SW480 (cell line): ENCODE measurements at regions not wholly inside any gene's neighbourhood (a gene's known extent, or its start where the extent isn't known, plus 50 kb on each side); places are given as distances from the start of the nearest gene placed in this dataset.

Experiments
- DNase-seq: peaks from one replicate; pipeline ENCODE4 v3.0.0-alpha.2; 2016; ENCODE audit warnings: low spot score

DNA sequence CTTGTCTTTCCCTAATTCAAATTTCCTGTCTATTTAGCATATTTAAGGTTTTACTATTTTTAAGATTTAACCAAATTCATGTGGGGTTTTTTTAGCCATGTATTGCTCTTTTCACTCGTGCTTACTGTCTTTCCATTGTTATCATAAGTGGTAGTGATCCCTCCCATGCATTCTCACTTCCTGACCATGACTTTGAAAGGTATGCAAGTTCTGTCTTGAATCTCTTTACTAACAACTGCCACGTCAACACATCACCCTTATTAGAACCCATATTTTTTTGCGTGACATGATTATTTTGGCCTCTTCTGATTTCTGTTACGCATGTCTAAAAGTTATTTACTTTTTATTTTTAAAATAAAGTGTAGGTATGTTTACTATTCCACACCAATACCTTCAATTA lies 94.7 kb upstream of the CDH6 start:
- no peak for DNase-seq

DNA sequence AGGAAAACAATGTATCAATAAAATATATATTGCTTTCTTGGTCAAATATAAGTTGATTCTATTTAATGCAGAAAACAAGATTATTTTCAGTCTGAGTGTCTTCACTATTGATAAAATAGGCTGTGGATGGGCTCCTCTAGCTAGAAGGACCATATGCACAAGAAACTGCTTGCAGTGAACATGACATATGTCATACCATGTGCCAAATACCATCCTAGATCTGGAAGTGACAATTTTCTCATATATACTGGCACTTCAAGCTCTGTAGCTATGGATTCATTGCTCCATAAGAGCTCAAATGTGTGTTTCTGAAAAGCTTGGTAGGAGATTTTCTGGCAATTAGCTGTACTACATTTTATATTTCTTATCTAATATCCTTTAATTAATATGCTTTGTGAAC lies 95.6 kb upstream of the CDH6 start:
- no peak for DNase-seq

DNA sequence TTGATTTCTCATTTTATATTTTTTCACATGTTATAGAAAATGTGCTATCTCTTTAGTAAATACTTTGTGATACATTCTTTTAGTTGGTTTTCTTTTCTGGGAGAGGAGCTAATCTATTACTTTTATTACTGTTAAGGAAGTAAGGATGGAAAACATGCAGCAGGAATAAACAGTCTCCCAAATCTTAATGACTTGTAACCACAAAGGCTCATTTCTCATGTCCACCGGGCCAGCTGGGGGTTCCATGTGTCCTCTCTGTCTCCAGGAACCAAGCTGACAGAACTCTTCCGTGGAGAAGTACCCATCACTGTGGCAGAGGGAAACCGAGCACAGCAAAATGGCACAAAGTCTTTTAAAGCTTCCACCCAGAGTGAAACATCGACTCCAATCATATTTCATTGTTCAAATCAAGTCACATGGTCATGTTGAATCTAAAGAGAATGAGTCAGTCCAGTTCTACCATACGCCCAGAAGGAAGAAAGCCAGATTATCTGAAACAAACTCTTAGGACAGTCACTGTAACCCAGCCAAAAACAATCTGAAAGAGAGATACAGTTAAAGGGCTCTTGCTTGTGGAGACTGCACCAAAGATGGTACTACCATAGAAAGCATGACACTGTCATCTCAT lies 97.1 kb upstream of the CDH6 start:
- no peak for DNase-seq

DNA sequence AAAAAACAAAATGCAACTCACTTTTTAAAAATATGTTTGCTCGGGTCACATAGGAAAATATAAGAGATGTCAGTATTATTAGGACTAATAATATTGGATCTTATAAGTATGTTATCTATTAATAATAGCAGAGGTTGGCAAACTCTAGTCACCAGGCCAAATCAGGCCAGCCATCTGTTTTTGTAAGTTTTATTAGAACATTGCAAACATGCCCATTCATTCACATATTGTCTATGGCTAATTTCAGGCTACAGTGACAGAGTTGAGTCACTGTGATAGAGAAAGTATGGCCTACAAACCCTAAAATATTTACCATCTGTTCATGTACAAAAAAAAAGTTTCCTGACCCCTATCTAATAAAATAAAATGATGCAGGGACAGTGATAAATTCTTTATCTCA lies 97.7 kb upstream of the CDH6 start:
- DNase-seq, result no peak

DNA sequence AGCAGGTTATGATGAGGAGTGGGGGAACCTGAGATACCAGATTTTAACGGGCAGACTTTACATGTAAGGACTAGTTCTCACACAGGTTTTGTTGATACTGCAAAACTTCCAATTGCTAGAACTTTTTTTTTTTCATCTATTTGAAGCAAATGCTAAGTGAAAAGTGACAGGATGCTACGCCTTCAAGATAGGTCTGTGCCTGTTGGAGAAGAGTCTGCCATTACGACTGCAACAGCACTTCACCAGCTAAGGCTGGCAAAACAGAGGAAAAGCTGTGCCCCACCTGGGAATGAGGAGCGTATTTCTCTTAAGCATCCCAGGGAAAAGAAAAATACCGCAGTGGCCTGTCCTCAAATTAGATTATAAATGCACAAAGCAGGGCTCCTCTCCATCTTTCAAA lies 102.0 kb upstream of the CDH6 start:
- no peak for DNase-seq

DNA sequence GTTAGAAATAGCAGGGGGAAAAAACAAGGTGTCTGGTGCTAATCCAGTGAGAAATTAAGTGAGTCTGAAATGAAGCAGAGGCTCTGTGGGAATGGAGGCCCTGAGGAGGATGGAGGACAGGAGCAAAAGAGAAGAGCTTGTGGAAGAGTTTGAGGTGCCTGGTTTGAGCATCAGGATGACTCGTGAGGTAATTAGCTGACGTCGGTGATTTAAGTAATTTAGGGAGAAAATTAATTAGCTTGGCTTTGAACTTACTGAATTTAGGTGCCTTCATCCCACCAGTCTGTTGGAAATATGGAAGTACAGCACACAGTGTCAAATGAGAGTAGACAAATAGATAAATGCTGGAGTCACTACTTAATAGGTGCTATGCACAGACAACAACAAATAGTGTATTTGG lies 103.0 kb upstream of the CDH6 start:
- no peak for DNase-seq

DNA sequence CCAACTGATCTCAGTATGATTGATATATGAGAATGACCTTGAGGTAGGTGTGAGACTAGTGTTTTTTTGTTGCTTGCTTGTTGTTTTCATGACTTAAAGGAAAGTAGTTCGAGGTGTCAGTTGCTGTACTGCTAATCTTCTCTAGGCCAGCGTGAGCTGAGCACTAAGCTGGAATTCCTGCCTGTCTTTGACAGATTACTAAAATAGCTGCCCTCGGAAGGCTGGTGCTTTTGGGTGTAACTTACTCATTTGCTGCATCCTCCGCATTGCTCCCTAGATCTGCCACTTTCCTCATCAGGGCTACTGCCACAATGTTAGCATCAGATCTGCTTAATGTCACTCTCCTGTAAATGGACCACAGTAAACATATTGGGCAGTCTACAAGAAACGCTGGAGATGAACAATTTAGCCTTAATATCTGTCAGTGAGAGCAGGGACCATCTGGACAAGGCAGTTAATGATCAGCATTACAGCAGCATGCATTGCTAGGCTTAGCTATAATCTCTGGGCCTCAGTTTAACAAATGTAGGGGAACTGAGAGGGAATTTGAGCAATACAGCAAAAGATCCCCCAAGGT lies 106.6 kb upstream of the CDH6 start:
- DNase-seq, result no peak

DNA sequence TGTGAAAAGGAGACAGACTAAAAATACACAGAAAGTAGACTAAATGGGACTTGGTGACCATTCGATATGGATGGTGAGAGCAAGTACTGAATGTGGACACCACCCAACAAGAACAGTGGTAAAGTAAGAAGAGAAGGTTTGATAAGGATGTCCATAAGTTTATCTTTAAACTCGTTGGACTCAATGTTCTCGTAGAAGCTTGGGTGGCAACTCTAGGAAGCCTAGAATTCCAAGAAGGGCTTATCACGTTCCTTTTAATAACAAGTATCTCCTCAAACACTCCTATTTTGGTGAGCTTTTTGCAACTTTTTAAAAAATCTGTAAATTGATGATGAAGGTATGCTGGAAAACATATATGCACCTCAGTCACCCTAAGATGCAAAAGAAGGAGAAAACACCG lies 108.6 kb upstream of the CDH6 start:
- DNase-seq, result no peak

DNA sequence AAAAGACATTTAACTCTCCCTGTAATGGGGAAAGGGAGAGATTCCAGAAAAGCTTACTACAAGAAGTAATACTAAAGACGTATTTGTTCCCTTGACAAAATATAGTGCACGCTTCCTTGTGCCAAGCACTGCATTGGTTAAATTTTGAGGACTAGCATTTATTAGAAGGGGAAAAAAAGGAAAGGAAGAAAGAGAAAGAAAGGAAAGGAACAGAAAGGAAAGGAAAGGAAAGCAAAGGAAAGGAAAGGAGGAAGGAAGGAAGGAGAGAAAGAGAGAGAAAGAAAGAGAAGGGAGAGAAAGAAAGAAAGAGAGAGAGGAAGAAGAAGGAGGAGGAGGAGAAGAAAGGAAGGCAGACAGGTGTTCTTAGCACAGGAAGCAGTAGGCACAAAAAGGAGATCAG lies 110.1 kb upstream of the CDH6 start:
- no peak for DNase-seq

DNA sequence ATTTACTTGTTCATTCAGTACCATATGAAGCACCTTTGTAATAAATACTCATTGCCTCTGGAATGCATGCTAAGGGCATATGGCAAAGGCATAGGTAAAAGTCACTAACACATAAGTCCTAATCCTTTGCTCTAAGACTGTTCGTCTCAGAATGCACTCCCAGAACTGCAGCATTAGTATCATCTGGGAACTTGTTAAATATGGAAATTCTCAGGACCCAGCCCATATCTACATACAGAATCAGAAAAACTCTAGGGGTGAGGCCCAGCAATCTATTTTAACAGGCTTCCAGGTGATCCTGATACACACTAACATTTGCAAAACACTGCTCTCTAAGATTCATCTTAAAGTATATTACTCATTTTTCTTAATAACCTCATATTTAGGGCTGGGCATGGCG lies 113.8 kb upstream of the CDH6 start:
- DNase-seq, result no peak

DNA sequence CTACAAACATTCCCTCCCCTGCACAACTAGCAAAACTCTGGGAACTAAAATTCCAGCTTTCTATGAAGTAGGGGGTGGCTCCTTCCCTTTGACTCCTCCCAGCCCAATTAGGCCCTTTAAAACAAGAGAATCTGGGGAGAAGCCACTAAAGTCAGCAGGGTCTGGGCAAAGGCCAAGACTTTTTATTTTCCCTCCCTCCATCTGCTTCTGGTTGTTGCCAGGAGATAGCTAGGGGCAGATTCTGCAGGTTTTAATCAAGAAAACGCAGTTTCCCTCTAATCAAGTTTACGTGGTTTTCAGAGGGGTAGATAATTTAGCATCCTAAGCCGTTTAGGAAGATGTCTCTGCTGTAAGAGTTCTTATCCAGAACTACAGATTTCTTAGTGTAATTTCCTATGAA lies 114.5 kb upstream of the CDH6 start:
- no peak for DNase-seq

DNA sequence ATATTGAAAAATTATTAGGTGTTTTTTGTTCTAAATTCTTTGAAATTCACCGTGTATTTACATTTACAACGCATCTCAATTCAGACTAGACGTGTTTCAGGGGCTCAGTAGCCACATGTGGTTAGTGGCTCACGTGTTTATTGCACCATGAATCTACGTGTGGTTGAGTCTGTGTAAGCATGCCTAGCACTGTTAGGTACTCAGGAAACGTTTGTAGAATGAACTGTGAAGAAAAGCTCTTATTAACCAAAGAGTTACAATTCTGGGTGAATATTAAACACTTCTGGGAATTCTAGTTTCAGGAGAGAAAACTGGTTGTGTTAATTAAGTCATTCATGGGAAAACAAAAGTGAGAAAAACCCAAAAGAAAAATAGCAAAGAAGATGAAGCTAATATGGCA lies 117.5 kb upstream of the CDH6 start:
- no peak for DNase-seq

DNA sequence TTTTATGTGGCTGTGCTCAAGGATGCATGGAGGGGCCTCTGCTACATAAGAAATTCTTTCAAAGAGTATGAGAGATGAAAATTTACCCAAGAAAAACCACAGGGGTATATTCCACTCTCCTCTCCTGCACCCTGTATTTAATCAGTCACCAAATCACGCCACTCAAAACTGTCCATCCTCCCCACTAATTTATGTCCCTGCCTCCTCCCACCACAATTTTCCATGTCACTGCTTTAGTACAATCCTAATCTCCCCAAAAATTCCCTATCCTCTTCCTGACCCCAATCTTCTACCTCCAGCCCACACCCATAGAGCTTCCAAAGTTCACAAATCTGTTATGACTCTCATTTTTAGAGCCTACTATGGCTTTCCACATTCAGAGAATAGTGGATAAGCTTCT lies 125.2 kb upstream of the CDH6 start:
- no peak for DNase-seq

DNA sequence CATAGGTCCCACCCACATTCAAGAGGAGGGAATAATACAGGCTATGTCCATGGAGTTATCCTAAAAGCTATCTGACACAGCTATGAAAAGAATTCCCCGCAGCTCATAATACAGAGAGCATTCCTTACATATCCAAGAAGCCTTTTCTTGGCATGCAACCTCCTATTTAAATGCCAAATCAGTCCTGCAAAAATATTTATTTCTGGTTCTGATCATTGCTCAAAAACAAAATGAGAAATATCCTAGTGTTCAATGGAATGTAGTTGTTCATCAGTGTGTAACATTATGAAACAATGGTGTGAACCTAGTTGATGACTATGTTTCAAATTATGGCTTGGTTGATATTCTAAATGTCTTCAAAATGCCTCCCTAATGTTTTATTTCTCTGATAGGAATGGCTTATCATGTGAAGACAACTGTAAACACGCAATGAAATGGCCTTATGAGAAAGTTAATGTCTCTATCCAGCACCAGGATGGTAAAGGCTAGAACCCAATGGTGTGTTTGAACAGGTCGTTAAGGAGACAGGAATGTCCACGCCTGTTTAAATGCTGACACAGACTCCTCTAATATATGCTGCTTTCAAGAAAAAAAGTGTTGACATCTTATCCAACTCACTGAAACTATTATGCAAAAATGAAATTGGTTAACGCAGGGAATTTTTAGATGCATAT lies 126.7 kb upstream of the CDH6 start:
- no peak for DNase-seq

DNA sequence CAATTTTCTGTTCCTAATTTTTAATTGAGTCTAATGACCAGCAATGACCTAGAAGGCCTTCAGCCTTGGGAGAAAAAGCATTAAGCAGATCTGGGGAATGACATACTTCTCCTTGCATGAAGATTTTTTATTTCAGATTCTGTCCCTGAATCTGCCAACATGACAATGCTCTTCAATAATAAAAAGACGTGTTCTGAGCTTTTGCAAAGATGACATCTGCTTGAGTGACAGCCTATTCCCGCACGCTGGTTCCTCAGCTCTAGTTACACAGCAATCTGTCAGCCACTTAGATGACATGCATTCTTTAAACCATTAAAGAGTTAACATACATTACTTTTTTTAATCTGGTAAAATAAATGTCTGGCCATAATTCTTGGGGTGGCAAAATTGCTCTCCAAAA lies 129.3 kb upstream of the CDH6 start:
- no peak for DNase-seq

DNA sequence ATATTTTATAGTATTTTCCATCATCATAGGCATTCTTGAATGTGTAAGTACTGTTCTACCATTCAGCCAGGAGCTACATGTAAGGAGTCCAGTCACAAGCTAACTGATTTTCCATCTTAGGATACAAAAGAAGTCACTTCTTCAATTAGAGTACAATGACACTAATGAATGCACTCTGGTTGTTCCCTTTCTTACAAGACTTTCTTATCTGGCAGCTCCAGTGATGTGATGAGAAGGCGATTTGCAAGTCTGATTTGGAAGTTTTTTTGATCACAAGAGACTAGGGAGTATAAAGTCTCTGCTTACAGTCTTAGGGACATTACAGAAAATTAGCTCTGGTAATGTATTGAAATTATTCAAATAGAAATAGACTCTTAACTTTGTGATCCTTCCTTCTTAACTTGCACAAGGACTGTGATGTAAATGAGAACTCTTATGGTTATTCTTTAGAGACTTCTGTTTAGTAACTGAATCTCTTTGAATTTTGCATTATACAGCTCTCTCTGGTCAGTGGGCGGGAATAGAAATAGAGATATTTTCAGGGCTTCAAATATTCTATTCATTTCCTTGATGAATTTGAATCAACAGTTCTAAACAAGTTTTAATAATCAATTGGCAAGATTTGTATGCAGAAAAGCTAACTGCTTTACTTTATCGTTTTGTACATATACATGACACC lies 130.4 kb upstream of the CDH6 start:
- no peak for DNase-seq

DNA sequence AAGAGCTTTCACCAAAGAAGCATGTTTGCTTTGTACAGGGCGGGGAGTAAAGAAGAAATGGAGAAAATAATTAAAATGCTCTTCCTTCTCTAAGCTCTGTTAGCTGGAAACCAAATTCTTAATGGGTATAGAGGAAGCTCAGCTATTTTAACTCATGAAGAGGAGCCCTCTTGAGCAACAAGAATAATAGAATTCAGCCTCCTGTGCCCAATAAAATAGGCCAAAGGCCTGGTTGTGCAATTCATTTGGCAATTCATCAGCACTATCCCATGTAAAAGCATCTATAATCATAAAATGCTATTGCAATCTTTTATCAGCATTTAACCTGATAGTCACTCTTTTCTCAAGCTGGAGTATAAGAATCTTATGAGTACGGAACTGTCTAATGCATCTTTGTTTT lies 133.6 kb upstream of the CDH6 start:
- DNase-seq, result no peak

DNA sequence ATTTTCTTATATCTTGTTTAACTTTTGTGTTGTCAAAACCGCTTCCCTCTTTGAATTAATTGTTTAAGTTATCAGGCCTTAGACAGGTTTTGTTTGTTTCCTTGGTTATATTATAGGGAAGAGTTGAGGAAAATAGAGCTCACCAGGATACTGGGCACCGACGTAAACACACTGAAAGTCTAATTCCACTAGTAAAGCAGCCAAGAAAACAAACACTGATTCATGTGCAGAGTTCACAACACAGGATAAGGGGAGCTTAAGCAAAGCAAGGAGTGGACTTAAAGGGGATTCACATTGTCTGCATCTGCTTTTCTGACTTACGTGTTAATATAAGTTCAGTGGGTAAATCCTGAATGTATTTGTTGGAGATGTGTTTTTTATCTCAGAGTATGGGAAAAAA lies 139.0 kb upstream of the CDH6 start:
- DNase-seq, result no peak

DNA sequence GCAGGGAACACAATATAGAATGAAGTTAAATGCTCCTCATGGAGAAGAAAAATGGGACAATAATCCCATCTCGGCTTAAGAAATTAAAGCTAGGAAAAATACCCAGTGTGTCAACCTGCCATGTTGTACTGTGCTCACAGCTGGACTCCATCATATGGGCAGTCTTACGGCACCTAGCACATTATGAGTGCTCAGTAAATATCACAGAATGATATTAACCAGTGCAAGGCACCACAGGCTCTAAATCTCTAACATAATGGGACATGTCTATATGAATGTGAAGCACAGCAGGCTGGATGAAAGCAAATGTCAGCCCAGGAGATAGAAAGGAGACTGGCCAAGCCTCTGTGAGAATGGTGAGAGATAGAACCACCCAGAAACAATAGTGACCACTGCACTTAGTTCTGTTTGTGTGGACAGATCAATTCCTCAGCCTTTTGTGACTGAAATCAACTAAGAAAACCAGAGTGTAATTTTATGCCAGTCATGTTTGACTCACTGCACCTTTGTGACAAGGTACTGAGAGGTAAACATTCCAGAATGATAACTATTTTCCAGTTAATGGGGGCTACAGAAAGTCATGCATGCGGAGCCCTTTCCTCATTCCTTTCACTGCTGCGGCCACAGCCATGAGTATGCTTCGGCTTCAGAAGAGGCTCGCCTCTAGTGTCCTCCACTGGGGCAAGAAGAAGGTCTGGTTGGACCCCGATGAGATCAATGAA lies 140.4 kb upstream of the CDH6 start:
- no peak for DNase-seq

DNA sequence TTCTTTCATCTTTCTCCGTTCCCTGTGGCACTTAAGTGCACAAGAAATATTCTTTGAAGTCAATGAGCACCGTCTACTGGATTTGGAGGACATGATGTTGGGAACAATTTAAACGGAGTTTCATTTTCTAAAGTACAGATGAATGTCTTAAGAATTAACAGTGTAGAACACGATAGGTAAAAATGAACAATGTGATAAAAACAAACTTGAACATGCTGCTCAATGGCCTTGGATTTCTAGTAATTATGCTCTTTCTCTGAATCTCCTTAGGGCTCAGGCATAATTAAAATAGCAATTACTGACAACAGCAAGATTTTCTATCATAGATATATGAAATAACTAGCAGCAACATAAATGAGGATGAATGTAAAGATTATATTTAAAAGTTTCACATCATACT lies 142.2 kb upstream of the CDH6 start:
- DNase-seq, result no peak

DNA sequence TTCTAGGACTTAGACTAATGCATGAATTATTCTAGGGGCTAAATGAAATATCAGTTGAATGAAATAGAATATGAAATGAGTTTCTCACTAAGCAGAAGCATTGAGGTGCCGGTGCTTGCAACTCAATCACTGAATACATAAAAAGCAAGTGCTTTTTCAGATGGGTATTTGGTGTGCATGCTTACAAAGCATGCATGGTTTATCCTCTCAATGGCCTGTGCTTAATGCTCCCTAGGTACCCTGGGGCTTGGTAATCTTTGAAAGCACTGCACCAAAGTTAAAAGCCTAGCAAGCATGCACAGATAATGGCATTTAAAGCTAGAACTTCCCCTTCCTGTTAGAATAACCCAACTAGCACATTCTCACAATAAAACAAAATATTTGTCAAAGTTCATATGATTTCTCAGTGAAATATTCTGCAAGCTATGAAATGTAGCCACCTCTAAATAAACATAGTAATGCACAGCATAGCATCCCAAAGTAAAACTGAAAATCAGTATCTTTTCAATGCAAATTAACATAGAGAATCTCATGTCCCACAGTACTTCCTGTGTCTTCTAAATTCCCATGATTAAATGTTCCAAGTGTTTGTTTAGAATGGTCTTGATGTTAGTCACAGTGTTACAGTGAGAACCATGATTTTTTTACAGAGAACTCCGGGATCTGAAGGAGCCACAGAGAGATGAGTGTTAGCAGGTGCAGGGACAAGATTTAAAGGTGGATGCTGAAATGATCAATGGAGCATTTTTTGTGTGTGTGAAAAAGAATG lies 143.4 kb upstream of the CDH6 start:
- DNase-seq, result no peak

DNA sequence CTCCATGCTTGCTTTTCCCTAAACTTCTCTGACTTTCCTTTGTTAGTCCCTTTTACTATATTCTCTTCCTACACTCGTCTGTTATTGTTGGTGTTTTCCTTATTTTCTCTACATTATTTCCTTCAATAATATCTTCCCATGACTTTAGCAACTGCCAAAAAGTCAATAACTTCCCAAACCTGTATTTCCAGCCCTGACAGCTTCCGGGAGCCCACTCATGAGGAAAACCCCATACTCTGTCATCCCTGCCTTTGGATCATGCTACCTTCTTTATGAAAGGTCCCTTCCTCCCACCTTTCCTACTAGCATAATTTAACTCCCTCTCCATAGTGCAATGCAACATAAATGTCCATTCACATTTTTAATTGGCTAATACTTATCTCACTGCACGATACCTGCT lies 144.0 kb upstream of the CDH6 start:
- DNase-seq, result no peak
